Body of pancreas (tissue), 4 donors: ENCODE measurements at regions not wholly inside any gene's neighbourhood (a gene's known extent, or its start where the extent isn't known, plus 50 kb on each side); places are given as distances from the start of the nearest gene placed in this dataset.

ENCODE experiments used
- ATAC-seq: fragments of 150-250 bp; one replicate; pipeline ENCODE4 v1.9.1; 2016
- DNase-seq, 4 donors: peaks; one replicate each; pipeline ENCODE4 v3.0.0-alpha.2; 2019
- H3K27ac ChIP-seq, 4 donors: fragments of 200-600 bp; sonication (generic); 1 replicate in 3 of 4; 2 replicates in 1 of 4; pipeline versions ENCODE4 v1.5.1 to v1.6.1; 2016 to 2019; ENCODE audit warnings: mild to moderate bottlenecking in 1 of 4, mixed read lengths in 1 of 4, moderate library complexity in 1 of 4
- H3K27me3 ChIP-seq, 2 donors: fragments of 200-600 bp; sonication (generic); one replicate each; pipeline ENCODE4 v1.6.0; 2016; ENCODE audit warnings: mild to moderate bottlenecking in 1 of 2
- H3K36me3 ChIP-seq, 2 donors: fragments of 200-600 bp; sonication (generic); replicated peaks in 1 of 2; 2 replicates each; pipeline ENCODE4 v1.5.1; 2016; ENCODE audit warnings: low read depth in 2 of 2; ENCODE audit not compliant: insufficient read depth in 1 of 2
- H3K4me1 ChIP-seq: fragments of 200-600 bp; sonication (generic); one replicate; pipeline ENCODE4 v1.6.0; 2016
- H3K4me3 ChIP-seq, 2 donors: fragments of 200-600 bp; sonication (generic); 1 replicate in 1 of 2; 2 replicates in 1 of 2; pipeline ENCODE4 v1.5.1; 2016 to 2019
- H3K9me3 ChIP-seq, 3 donors: fragments of 200-600 bp; sonication (generic); 1 replicate in 2 of 3; 2 replicates in 1 of 3; pipeline ENCODE4 v1.5.1; 2016
- POLR2A ChIP-seq, 3 donors: fragments of 450-650 bp; IDR thresholded peaks; one replicate each; pipeline ENCODE4 v1.6.1; 2016; ENCODE audit warnings: antibody characterized with exemption in 3 of 3, mild to moderate bottlenecking in 2 of 3
- WGBS, 2 donors: methylation state at CpG; one replicate each; pipeline ENCODE4 v1.1.5; 2017; 5-methylcytosine and 5-hydroxymethylcytosine counted together
- intact Hi-C: fragments of 100-400 bp; cut with DNase I; formaldehyde crosslinking; loops from one replicate; pipeline ENCODE4 v1.15.1; 2023
- TF ChIP-seq, protein P1 (sequence below), 7 experiments: fragments of 450-650 bp in 4 of 7; fragments of 200-600 bp in 3 of 7; sonication (generic) in 3 of 7; IDR thresholded peaks; one replicate each; pipeline ENCODE4 v1.5.1; 2016 to 2019; ENCODE audit warnings: antibody characterized with exemption in 7 of 7

- H3K4me3 ChIP-seq: no peak overlapping the region
- H3K9me3 ChIP-seq: no peaks in the 10 kb centered on the region
- 47 to 50% methylated on average over 4 of the region's 4 CpGs for WGBS, 2 donors
- no peak overlapping the region for H3K27ac ChIP-seq
- no peak for DNase-seq
- ATAC-seq: no peak
- intact Hi-C loops: no loop called here
- no peaks in the 10 kb centered on the region for H3K36me3 ChIP-seq
- H3K4me1 ChIP-seq: no peaks in the 10 kb centered on the region
- TF ChIP-seq POLR2A (IDR thresholded peaks at IDR 0.05): no peak
- TF ChIP-seq, protein P1, sequence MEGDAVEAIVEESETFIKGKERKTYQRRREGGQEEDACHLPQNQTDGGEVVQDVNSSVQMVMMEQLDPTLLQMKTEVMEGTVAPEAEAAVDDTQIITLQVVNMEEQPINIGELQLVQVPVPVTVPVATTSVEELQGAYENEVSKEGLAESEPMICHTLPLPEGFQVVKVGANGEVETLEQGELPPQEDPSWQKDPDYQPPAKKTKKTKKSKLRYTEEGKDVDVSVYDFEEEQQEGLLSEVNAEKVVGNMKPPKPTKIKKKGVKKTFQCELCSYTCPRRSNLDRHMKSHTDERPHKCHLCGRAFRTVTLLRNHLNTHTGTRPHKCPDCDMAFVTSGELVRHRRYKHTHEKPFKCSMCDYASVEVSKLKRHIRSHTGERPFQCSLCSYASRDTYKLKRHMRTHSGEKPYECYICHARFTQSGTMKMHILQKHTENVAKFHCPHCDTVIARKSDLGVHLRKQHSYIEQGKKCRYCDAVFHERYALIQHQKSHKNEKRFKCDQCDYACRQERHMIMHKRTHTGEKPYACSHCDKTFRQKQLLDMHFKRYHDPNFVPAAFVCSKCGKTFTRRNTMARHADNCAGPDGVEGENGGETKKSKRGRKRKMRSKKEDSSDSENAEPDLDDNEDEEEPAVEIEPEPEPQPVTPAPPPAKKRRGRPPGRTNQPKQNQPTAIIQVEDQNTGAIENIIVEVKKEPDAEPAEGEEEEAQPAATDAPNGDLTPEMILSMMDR (IDR thresholded peaks at IDR 0.05): no peak
- no peaks in the 10 kb centered on the region for H3K27me3 ChIP-seq
Observed at GRCh38 chr14:51544471-51544870, 107.2 kb upstream of the FRMD6 start.

DNA sequence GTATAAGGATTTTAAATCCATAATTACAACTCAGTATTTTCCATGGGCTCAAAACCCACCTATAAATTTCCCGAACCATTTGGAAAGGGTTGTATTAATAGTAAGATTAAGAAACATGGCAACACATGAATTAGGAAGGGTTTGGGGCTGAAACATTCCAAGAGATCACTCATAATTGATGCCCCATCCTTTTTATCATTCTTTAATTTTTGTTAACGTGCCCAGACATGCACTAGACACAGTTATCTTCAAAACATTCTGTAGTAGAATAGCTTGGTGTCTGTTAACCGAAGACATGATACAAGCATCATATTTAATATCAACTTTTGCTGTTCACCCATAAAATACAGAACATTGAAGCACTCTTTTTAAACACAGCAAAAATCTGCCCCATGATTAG, 106.8 kb upstream of the FRMD6 start:
- ATAC-seq (no peak), DNase-seq (no peak)
- H3K4me1 ChIP-seq: no peaks in the 10 kb centered on the region
- no peaks in the 10 kb centered on the region for H3K27me3 ChIP-seq
- H3K9me3 ChIP-seq: no peaks in the 10 kb centered on the region
- H3K36me3 ChIP-seq: no peaks in the 10 kb centered on the region
- intact Hi-C loops: no loop called here
- 68 to 76% methylated on average over 3 of the region's 3 CpGs for WGBS, 2 donors
- H3K27ac ChIP-seq: no peak overlapping the region
- no peak overlapping the region for H3K4me3 ChIP-seq
- TF ChIP-seq POLR2A (IDR thresholded peaks at IDR 0.05): no peak
- TF ChIP-seq, protein P1 (IDR thresholded peaks at IDR 0.05): no peak

DNA sequence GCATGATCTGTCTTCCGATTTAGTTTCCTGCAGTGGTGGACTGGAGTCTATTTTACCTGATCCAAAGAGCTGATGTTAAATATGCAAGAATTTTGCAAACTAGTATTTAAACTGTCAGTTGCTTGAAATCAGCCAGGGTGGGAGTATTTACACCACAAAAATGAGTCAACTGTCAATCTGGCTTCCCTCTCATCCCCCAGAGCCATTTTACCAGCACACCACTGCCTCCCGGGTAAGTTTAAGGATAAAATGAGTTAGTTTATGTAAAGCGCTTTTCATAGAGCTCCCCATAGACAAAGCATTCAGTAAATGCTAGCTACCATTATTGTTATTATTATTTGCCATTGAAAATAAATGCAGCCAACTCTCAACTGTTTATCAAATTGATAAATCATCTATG, 106.3 kb upstream of the FRMD6 start:
- no peak overlapping the region for H3K4me3 ChIP-seq
- no peaks in the 10 kb centered on the region for H3K27me3 ChIP-seq
- H3K4me1 ChIP-seq: no peaks in the 10 kb centered on the region
- no peak for ATAC-seq
- H3K27ac ChIP-seq: no peak overlapping the region
- 80 to 87% methylated on average over 3 of the region's 3 CpGs for WGBS, 2 donors
- intact Hi-C loops: no loop called here
- no peaks in the 10 kb centered on the region for H3K36me3 ChIP-seq
- no peak for TF ChIP-seq POLR2A (IDR thresholded peaks at IDR 0.05)
- TF ChIP-seq, protein P1 (IDR thresholded peaks at IDR 0.05): no peak
- no peaks in the 10 kb centered on the region for H3K9me3 ChIP-seq
- DNase-seq: no peak

- H3K9me3 ChIP-seq: no peaks in the 10 kb centered on the region
- no peak overlapping the region for H3K4me3 ChIP-seq
- DNase-seq (no peak), ATAC-seq (no peak)
- H3K27me3 ChIP-seq: no peaks in the 10 kb centered on the region
- H3K27ac ChIP-seq: no peak overlapping the region
- no peaks in the 10 kb centered on the region for H3K36me3 ChIP-seq
- TF ChIP-seq, protein P1 (IDR thresholded peaks at IDR 0.05): no peak
- TF ChIP-seq POLR2A (IDR thresholded peaks at IDR 0.05): no peak
- WGBS, 2 donors: 31 to 70% methylated on average over 2 of the region's 2 CpGs
- H3K4me1 ChIP-seq: no peaks in the 10 kb centered on the region
- intact Hi-C loops: no loop called here
Observed at GRCh38 chr14:51546099-51546498, 105.6 kb upstream of the FRMD6 start.

GRCh38 chr14:51546603-51547258, 105.0 kb upstream of the FRMD6 start:
- WGBS, 2 donors: 35 to 37% methylated on average over 2 of the region's 2 CpGs

More at GRCh38 chr14:51546603-51547258, 105.0 kb upstream of the FRMD6 start:
- no peak for TF ChIP-seq POLR2A (IDR thresholded peaks at IDR 0.05)
- TF ChIP-seq, protein P1 (IDR thresholded peaks at IDR 0.05): no peak
- Histone ChIP-seq H3K36me3 (no peaks in the 10 kb centered on the region), H3K4me3 (no peak overlapping the region), H3K4me1 (no peaks in the 10 kb centered on the region), H3K27me3 (no peaks in the 10 kb centered on the region), H3K9me3 (no peaks in the 10 kb centered on the region), H3K27ac (no peak overlapping the region)
- ATAC-seq (no peak), DNase-seq (no peak)
- intact Hi-C loops: no loop called here
